HEK293T (cell line): ENCODE measurements at regions not wholly inside any gene's neighbourhood (a gene's known extent, or its start where the extent isn't known, plus 50 kb on each side); places are given as distances from the start of the nearest gene placed in this dataset.

ENCODE experiments used
- CTCF ChIA-PET: fragments of 350-600 bp; formaldehyde crosslinking; extraction: SDS; loops from one replicate; lab custom pipeline; 2021; ENCODE audit warnings: antibody characterized with exemption, inconsistent platforms; lab: Yijun Ruan, JAX
- POLR2A ChIA-PET: fragments of 350-600 bp; formaldehyde crosslinking; extraction: SDS; loops from one replicate; lab custom pipeline; 2020; ENCODE audit warnings: antibody characterized with exemption, inconsistent platforms; lab: Yijun Ruan, JAX
- DNase-seq: peaks from one replicate; pipeline ENCODE4 v3.0.0; 2012; ENCODE audit warnings: mixed read lengths; ENCODE audit errors: extremely low spot score
- ARNT ChIP-seq: fragments of 450-650 bp; IDR thresholded peaks from 2 replicates; pipeline ENCODE4 v1.6.1; 2017; ENCODE audit warnings: mild to moderate bottlenecking
- BHLHE40 ChIP-seq: fragments of 450-650 bp; IDR thresholded peaks from 2 replicates; pipeline ENCODE4 v1.6.1; 2016; ENCODE audit warnings: mild to moderate bottlenecking, moderate library complexity, borderline replicate concordance
- CTBP1 ChIP-seq: fragments of 450-650 bp; IDR thresholded peaks from 2 replicates; pipeline ENCODE4 v1.6.1; 2016; ENCODE audit warnings: borderline replicate concordance
- ELF4 ChIP-seq: fragments of 450-650 bp; IDR thresholded peaks from 2 replicates; pipeline ENCODE4 v1.6.1; 2017; ENCODE audit warnings: antibody characterized with exemption
- FOXA1 ChIP-seq: fragments of 450-650 bp; IDR thresholded peaks from 2 replicates; pipeline ENCODE4 v1.6.1; 2016; ENCODE audit warnings: mild to moderate bottlenecking
- FOXK2 ChIP-seq: fragments of 450-650 bp; IDR thresholded peaks from 2 replicates; pipeline ENCODE4 v1.6.1; 2016; ENCODE audit warnings: mild to moderate bottlenecking
- FOXM1 ChIP-seq: fragments of 450-650 bp; IDR thresholded peaks from 2 replicates; pipeline ENCODE4 v1.6.1; 2017; ENCODE audit warnings: mild to moderate bottlenecking, borderline replicate concordance
- HDGF ChIP-seq: fragments of 450-650 bp; IDR thresholded peaks from 2 replicates; pipeline ENCODE4 v1.6.1; 2017; ENCODE audit warnings: antibody characterized with exemption, borderline replicate concordance
- L3MBTL2 ChIP-seq: fragments of 450-650 bp; conservative IDR thresholded peaks from 2 replicates; pipeline ENCODE4 v1.6.1; 2016; ENCODE audit warnings: mild to moderate bottlenecking
- LEF1 ChIP-seq: fragments of 450-650 bp; IDR thresholded peaks from 2 replicates; pipeline ENCODE4 v1.6.1; 2017; ENCODE audit warnings: mild to moderate bottlenecking, borderline replicate concordance
- NFRKB ChIP-seq: fragments of 450-650 bp; IDR thresholded peaks from 2 replicates; pipeline ENCODE4 v1.6.1; 2016; ENCODE audit warnings: mild to moderate bottlenecking, moderate library complexity
- PKNOX1 ChIP-seq: fragments of 450-650 bp; IDR thresholded peaks from 2 replicates; pipeline ENCODE4 v1.6.1; 2016
- SP1 ChIP-seq: fragments of 450-650 bp; IDR thresholded peaks from 2 replicates; pipeline ENCODE4 v1.6.1; 2017
- SUZ12 ChIP-seq: fragments of 450-650 bp; IDR thresholded peaks from 2 replicates; pipeline ENCODE4 v1.6.1; 2016; ENCODE audit warnings: mild to moderate bottlenecking
- TARDBP ChIP-seq: fragments of 450-650 bp; IDR thresholded peaks from 2 replicates; pipeline ENCODE4 v1.6.1; 2016
- ZNF384 ChIP-seq: fragments of 450-650 bp; IDR thresholded peaks from 2 replicates; pipeline ENCODE4 v1.6.1; 2016

DNA sequence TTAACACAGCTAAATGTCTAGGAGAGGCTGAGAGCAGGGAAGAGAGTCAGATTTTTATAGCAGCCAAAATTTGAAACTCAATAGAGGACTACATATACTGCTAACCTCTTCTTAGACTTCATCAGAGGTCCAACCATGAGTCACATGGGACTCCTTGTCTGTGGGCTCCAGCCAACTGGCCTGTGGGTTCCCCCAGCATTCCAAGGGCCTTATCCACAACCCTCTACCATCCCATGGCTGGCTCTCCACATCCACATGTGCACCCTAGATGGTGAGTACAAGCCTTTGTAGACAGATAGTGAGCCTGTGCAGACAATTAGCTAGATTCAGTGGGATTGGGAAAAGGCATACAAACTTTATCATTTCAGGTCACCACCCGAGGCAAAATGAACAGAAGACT lies 901.9 kb upstream of the ZEB2 start:
- POLR2A ChIA-PET: no interaction called here
- CTCF ChIA-PET: no interaction called here
- TF ChIP-seq SP1: no peak
- TF ChIP-seq PKNOX1: no peak
- TF ChIP-seq ARNT: no peak
- TF ChIP-seq ZNF384: no peak
- TF ChIP-seq ELF4: no peak
- TF ChIP-seq BHLHE40: no peak
- no peak for TF ChIP-seq NFRKB
- no peak for TF ChIP-seq HDGF
- TF ChIP-seq L3MBTL2: no peak
- TF ChIP-seq SUZ12: no peak
- TF ChIP-seq FOXM1: no peak
- TF ChIP-seq FOXK2: no peak
- no peak for TF ChIP-seq TARDBP
- no peak for TF ChIP-seq FOXA1
- DNase-seq: no peak

DNA sequence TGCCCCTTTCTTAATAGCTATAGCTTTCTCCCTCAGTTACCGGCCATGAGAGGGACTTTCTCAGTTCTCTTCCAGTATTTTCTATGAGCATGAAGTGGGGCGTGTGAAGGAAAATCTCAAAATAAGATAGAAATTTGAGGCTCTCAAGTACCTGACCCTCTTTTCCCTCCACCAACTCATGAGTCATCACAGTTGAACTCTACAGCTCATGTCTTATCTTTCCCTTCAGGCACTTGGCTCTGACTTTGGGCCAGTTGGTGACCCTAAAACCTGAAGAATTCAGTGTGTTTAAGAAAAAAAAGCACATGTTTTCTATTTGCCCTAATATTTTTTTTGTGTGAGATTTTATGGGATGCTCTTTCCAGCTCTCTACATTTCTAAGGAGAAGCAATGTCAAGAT lies 896.7 kb upstream of the ZEB2 start:
- POLR2A ChIA-PET: no interaction called here
- DNase-seq: no peak
- CTCF ChIA-PET: no interaction called here
- TF ChIP-seq FOXM1 (no peak), FOXK2 (no peak)

DNA sequence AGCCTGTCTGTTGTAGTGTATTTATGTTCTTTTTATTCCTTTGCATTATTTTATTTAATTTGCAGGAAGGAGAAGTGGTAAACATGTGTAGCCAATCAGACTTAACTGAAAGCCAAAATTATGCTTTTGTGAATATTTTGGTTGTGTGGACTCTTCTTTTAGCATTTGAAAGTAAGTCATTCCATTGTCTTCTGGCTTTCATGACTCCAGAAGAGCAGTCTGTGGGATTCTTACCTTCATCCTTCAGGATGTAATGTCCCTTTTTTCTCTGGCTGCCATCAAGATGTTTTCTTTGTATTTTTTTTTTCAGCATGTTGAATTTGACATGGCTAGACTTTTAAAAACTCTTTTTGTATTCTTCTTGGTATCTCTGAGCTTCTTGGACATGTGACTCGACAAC lies 895.2 kb upstream of the ZEB2 start:
- ChIA-PET CTCF (no interaction called here), POLR2A (no interaction called here)
- no peak for TF ChIP-seq LEF1
- no peak for TF ChIP-seq FOXM1
- TF ChIP-seq ZNF384: no peak
- TF ChIP-seq ELF4: no peak
- TF ChIP-seq SUZ12: no peak
- no peak for TF ChIP-seq ARNT
- TF ChIP-seq SP1: no peak
- no peak for TF ChIP-seq FOXA1
- no peak for TF ChIP-seq NFRKB
- DNase-seq: no peak

- DNase-seq: no peak
- TF ChIP-seq ARNT: no peak
- no peak for TF ChIP-seq BHLHE40
- TF ChIP-seq SP1: no peak
- no peak for TF ChIP-seq CTBP1
- TF ChIP-seq HDGF: no peak
- no peak for TF ChIP-seq TARDBP
- no peak for TF ChIP-seq SUZ12
- TF ChIP-seq ELF4: no peak
- no peak for TF ChIP-seq PKNOX1
- no peak for TF ChIP-seq LEF1
- TF ChIP-seq ZNF384: no peak
- TF ChIP-seq FOXK2: no peak
- TF ChIP-seq NFRKB: no peak
- no peak for TF ChIP-seq FOXA1
- no peak for TF ChIP-seq FOXM1
- no peak for TF ChIP-seq L3MBTL2
- ChIA-PET POLR2A (no interaction called here), CTCF (no interaction called here)
Observed at GRCh38 chr2:145413261-145414030, 893.5 kb upstream of the ZEB2 start.

DNA sequence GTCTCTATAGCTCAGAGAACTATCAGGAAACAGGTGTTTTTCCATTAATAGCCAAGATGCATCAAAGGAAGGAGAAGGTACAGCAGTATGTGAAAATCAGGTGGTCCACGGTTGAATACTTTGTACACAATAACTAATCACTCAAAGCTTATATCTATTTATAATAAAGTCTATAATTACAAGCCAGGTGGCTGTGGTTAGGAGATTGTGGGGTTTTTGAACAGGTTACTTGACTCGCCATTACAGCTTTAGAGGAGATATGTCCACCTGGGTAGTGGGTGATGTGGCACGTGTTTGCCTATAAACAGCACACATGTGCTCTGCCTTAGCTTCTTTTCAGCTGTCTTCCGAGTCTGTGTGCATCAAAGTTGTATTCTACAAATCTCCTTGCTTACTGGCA lies 892.2 kb upstream of the ZEB2 start:
- CTCF ChIA-PET: no interaction called here
- no peak for DNase-seq
- POLR2A ChIA-PET: no interaction called here
- TF ChIP-seq SP1 (no peak), HDGF (no peak), FOXA1 (no peak), L3MBTL2 (no peak), PKNOX1 (no peak), ELF4 (no peak), FOXM1 (no peak), TARDBP (no peak), FOXK2 (no peak), ZNF384 (no peak), CTBP1 (no peak), NFRKB (no peak), SUZ12 (no peak), LEF1 (no peak), ARNT (no peak), BHLHE40 (no peak)

GRCh38 chr2:145411493-145411892 lies 891.6 kb upstream of the ZEB2 start:
- no peak for TF ChIP-seq TARDBP
- no peak for TF ChIP-seq PKNOX1
- TF ChIP-seq SP1: no peak
- TF ChIP-seq ZNF384: no peak
- no peak for TF ChIP-seq BHLHE40
- TF ChIP-seq LEF1: no peak
- TF ChIP-seq L3MBTL2: no peak
- no peak for TF ChIP-seq ELF4
- CTCF ChIA-PET: no interaction called here
- POLR2A ChIA-PET: no interaction called here
- DNase-seq: no peak
